ENCODE measurements at regions not wholly inside any gene's neighbourhood (a gene's known extent, or its start where the extent isn't known, plus 50 kb on each side); places are given as distances from the start of the nearest gene placed in this dataset.
"Not testable (repeated sequence)": the region's sequence is repeated elsewhere in the genome, so short reads cannot be mapped to it uniquely, and the experiment has no call there.

DNA sequence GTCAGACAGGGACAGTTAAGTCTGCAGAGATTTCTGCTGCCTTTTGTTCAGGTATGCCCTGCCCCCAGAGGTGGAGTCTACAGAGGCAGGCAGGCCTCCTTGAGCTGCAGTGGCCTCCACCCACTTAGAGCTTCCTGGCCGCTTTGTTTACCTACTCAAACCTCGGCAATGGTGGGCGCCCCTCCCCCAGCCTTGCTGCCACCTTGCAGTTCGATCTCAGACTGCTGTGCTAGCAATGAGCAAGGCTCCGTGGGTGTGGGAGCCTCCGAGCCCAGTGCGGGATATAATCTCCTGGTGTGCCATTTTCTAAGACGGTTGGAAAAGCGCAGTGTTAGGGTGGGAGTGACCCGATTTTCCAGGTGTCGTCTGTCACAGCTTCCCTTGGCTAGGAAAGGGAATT, 465.7 kb upstream of the LRRC7 start:
- TF ChIP-seq, protein P1, sequence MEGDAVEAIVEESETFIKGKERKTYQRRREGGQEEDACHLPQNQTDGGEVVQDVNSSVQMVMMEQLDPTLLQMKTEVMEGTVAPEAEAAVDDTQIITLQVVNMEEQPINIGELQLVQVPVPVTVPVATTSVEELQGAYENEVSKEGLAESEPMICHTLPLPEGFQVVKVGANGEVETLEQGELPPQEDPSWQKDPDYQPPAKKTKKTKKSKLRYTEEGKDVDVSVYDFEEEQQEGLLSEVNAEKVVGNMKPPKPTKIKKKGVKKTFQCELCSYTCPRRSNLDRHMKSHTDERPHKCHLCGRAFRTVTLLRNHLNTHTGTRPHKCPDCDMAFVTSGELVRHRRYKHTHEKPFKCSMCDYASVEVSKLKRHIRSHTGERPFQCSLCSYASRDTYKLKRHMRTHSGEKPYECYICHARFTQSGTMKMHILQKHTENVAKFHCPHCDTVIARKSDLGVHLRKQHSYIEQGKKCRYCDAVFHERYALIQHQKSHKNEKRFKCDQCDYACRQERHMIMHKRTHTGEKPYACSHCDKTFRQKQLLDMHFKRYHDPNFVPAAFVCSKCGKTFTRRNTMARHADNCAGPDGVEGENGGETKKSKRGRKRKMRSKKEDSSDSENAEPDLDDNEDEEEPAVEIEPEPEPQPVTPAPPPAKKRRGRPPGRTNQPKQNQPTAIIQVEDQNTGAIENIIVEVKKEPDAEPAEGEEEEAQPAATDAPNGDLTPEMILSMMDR (IDR thresholded peaks at IDR 0.05 in 8 of 11, conservative IDR thresholded peaks at IDR 0.05 in 3 of 11): not testable (repeated sequence)
- TF ChIP-seq POLR2A (IDR thresholded peaks at IDR 0.05): not testable (repeated sequence)
